K562 (cell line): ENCODE measurements at regions not wholly inside any gene's neighbourhood (a gene's known extent, or its start where the extent isn't known, plus 50 kb on each side); places are given as distances from the start of the nearest gene placed in this dataset.

Source experiments
- ATAC-seq: fragments of 200-7000 bp; cut with Tn5 transposase; 3 replicates; pipeline ENCODE4 v1.9.1; 2020; ENCODE audit warnings: moderate library complexity
- BruUV-seq: library from RNA; stranded (reverse); fragments of 400-500 nt; replicated peaks from 2 replicates; lab custom pipeline; 2021; lab: Mats Ljungman, UMichigan
- CTCF ChIA-PET: fragments of 300-600 bp; formaldehyde crosslinking; extraction: SDS; loops from one replicate; lab custom pipeline; 2021; ENCODE audit warnings: low intra/inter-chr PET ratio; lab: Yijun Ruan, JAX
- POLR2A ChIA-PET: fragments of 300-600, 350-650 bp; sonication (Branson Sonifier 250); formaldehyde crosslinking; extraction: SDS; loops from one replicate; lab custom pipeline; 2021; ENCODE audit warnings: antibody characterized with exemption, inconsistent platforms; lab: Yijun Ruan, JAX
- DNase-seq, 4 experiments: peaks; one replicate each; pipeline versions ENCODE4 v3.0.0 to v3.0.0-alpha.2; 2011 to 2018; ENCODE audit warnings: low spot score in 3 of 4, mixed read lengths in 3 of 4; ENCODE audit errors: extremely low read depth in 1 of 4
- FAIRE-seq: peaks from 2 replicates; lab custom pipeline; 2011; peaks lifted over from hg19 to GRCh38; lab: Jason Lieb, UNC
- H2AFZ ChIP-seq: 2 replicates; pipeline ENCODE4 v1.6.0; 2011; ENCODE audit warnings: low read depth, low read length, control low read depth, inconsistent platforms
- H3K27ac ChIP-seq: fragments of 200-600 bp; 3 replicates; pipeline ENCODE4 v1.8.0; 2011; ENCODE audit warnings: low read depth, mild to moderate bottlenecking, control low read depth, inconsistent platforms, low read length, moderate library complexity, mixed read lengths; ENCODE audit errors: extremely low read depth
- H3K27me3 ChIP-seq, 2 experiments: fragments of 300-600 bp in 1 of 2; 2 replicates in 1 of 2; 3 replicates in 1 of 2; pipeline versions ENCODE4 v1.6.0 to v1.8.0; 2011; ENCODE audit warnings: inconsistent platforms in 2 of 2, low read length in 2 of 2, mild to moderate bottlenecking in 1 of 2, mixed read lengths in 1 of 2, moderate library complexity in 1 of 2; ENCODE audit not compliant: control insufficient read depth in 2 of 2, insufficient read depth in 2 of 2
- H3K36me3 ChIP-seq: fragments of 300-600 bp; 3 replicates; pipeline ENCODE4 v1.8.0; 2011; ENCODE audit warnings: mild to moderate bottlenecking, low read length, inconsistent platforms; ENCODE audit not compliant: control insufficient read depth, insufficient read depth
- H3K4me1 ChIP-seq, 2 experiments: fragments of 200-600 bp in 1 of 2; replicated peaks in 1 of 2; 2 replicates in 1 of 2; 3 replicates in 1 of 2; pipeline versions ENCODE4 v1.5.1 to v1.8.0; 2011; ENCODE audit warnings: inconsistent platforms in 2 of 2, low read length in 2 of 2, mild to moderate bottlenecking in 1 of 2, mixed read lengths in 1 of 2, moderate library complexity in 1 of 2; ENCODE audit not compliant: control insufficient read depth in 2 of 2, insufficient read depth in 2 of 2
- H3K4me2 ChIP-seq: 2 replicates; pipeline ENCODE4 v1.6.1; 2011; ENCODE audit warnings: low read length, control low read depth, inconsistent platforms, mixed read lengths; ENCODE audit not compliant: insufficient read depth
- H3K4me3 ChIP-seq: fragments of 200-600 bp; sonication (generic), shearing (Covaris generic); 2 replicates; pipeline ENCODE4 v1.5.1; 2016; ENCODE audit warnings: control low read depth, inconsistent platforms
- H3K79me2 ChIP-seq: fragments of 200-600 bp; 3 replicates; pipeline ENCODE4 v1.8.0; 2011; ENCODE audit warnings: low read length, inconsistent platforms; ENCODE audit not compliant: control insufficient read depth, insufficient read depth
- H3K9ac ChIP-seq, 2 experiments: 2 replicates each; pipeline versions ENCODE4 v1.6.0 to v1.6.1; 2011; ENCODE audit warnings: low read depth in 2 of 2, low read length in 2 of 2, control low read depth in 1 of 2, inconsistent platforms in 1 of 2, mild to moderate bottlenecking in 1 of 2, mixed read lengths in 1 of 2; ENCODE audit not compliant: insufficient read depth in 1 of 2
- H3K9me1 ChIP-seq: one replicate; pipeline ENCODE4 v1.6.0; 2011; ENCODE audit warnings: inconsistent platforms, mild to moderate bottlenecking, low read length, moderate library complexity; ENCODE audit not compliant: control insufficient read depth, insufficient read depth
- H3K9me3 ChIP-seq: replicated peaks from 2 replicates; pipeline ENCODE4 v1.5.1; 2011; ENCODE audit warnings: low read depth, low read length, inconsistent platforms; ENCODE audit not compliant: control insufficient read depth, insufficient read depth
- H4K20me1 ChIP-seq: replicated peaks from 2 replicates; pipeline ENCODE4 v1.6.1; 2011; ENCODE audit warnings: low read length, inconsistent platforms, mixed read lengths; ENCODE audit not compliant: control insufficient read depth, insufficient read depth
- AFF1 ChIP-seq, 2 experiments: fragments of 450-650 bp; IDR thresholded peaks; 2 replicates each; pipeline ENCODE4 v1.6.1; 2018; ENCODE audit warnings: mild to moderate bottlenecking in 2 of 2, low read depth in 1 of 2; ENCODE audit not compliant: partially characterized antibody in 2 of 2
- ARID1B ChIP-seq: fragments of 450-650 bp; IDR thresholded peaks from 2 replicates; pipeline ENCODE4 v1.6.1; 2016; ENCODE audit warnings: antibody characterized with exemption, mild to moderate bottlenecking, inconsistent platforms
- CBX3 ChIP-seq, 2 experiments: IDR thresholded peaks; 1 replicate in 1 of 2; 2 replicates in 1 of 2; pipeline ENCODE4 v1.6.1; 2012; ENCODE audit warnings: inconsistent platforms in 2 of 2, low read length in 2 of 2, borderline replicate concordance in 1 of 2, control low read depth in 1 of 2
- CREB5 ChIP-seq: fragments of 250-450 bp; sonication (Bioruptor Pico); IDR thresholded peaks from 2 replicates; pipeline ENCODE4 v1.5.0; 2020; ENCODE audit warnings: mild to moderate bottlenecking
- DLX4 ChIP-seq: fragments of 250-450 bp; sonication (Bioruptor Pico); IDR thresholded peaks from 2 replicates; pipeline ENCODE4 v1.6.1; 2021; ENCODE audit warnings: mild to moderate bottlenecking
- DPF2 ChIP-seq: fragments of 450-650 bp; IDR thresholded peaks from 2 replicates; pipeline ENCODE4 v1.6.1; 2016
- GATA2 ChIP-seq: sonication (generic); formaldehyde crosslinking; IDR thresholded peaks from 2 replicates; pipeline ENCODE4 v1.4.0; 2020; ENCODE audit warnings: mild to moderate bottlenecking, missing genetic modification reagents
- TRIM25 ChIP-seq: fragments of 450-650 bp; IDR thresholded peaks from 2 replicates; pipeline ENCODE4 v1.7.0; 2016; ENCODE audit warnings: borderline replicate concordance
- USF2 ChIP-seq: sonication (generic); formaldehyde crosslinking; IDR thresholded peaks from 2 replicates; pipeline ENCODE4 v1.5.0; 2020; ENCODE audit warnings: missing genetic modification reagents
- ZEB2 ChIP-seq: fragments of 450-650 bp; IDR thresholded peaks from 2 replicates; pipeline ENCODE4 v1.6.1; 2016
- ZNF518B ChIP-seq: fragments of 250-450 bp; sonication (Bioruptor Pico); IDR thresholded peaks from 2 replicates; pipeline ENCODE4 v1.5.0; 2021; ENCODE audit warnings: mild to moderate bottlenecking, moderate library complexity
- WGBS: fragments of 100-300 bp; shearing (Covaris generic); methylation state at CpG from one replicate; pipeline ENCODE4 v1.1.6; 2016; ENCODE audit warnings: low coverage, mixed read lengths; ENCODE audit not compliant: insufficient coverage; ENCODE audit errors: missing lambda C conversion rate; 5-methylcytosine and 5-hydroxymethylcytosine counted together
- in situ Hi-C: fragments of 300-500 bp; cut with MboI; formaldehyde crosslinking; loops from 4 replicates; pipeline ENCODE4 v1.15.0; 2018; ENCODE audit warnings: inconsistent platforms, mixed read lengths
- intact Hi-C: fragments of 100-400 bp; cut with micrococcal nuclease; formaldehyde crosslinking; loops from 2 replicates; pipeline ENCODE4 v1.14.2; 2022

GRCh38 chr3:28980131-28980530, 300.7 kb upstream of the RBMS3 start:
- WGBS, result 0% methylated on average over 1 of the region's 1 CpG
- Histone ChIP-seq H3K27me3 (no peaks in the 10 kb centered on the region), H3K4me2 (no peak overlapping the region), H3K27ac (no peak overlapping the region), H2AFZ (no peak overlapping the region), H3K9me3 (no peaks in the 10 kb centered on the region), H3K9me1 (no peaks in the 10 kb centered on the region), H3K4me1 (no peaks in the 10 kb centered on the region), H4K20me1 (no peaks in the 10 kb centered on the region), H3K79me2 (no peaks in the 10 kb centered on the region), H3K9ac (no peak overlapping the region), H3K36me3 (no peaks in the 10 kb centered on the region), H3K4me3 (no peak overlapping the region)
- DNase-seq, result no peak
- in situ Hi-C loops, result no loop called here
- ChIA-PET POLR2A (no interaction called here), CTCF (no interaction called here)
- intact Hi-C loops, result no loop called here
- ATAC-seq, result no peak
- BruUV-seq, result no TSS peak
- FAIRE-seq, result no peak
- TF ChIP-seq ARID1B (no peak), GATA2 (no peak), USF2 (CRISPR knock-in tag) (no peak), ZEB2 (no peak), CBX3 (IDR thresholded peaks at IDR 0.05; ENCODE audit: borderline replicate concordance in 1 of 2, low read length in 2 of 2) (no peak), ZNF518B (CRISPR knock-in tag) (no peak), DPF2 (no peak), TRIM25 (no peak), DLX4 (no peak), CREB5 (CRISPR knock-in tag) (no peak), AFF1 (IDR thresholded peaks at IDR 0.05; ENCODE audit: low read depth in 1 of 2, partially characterized antibody in 2 of 2) (no peak)
